ENCODE measurements at regions not wholly inside any gene's neighbourhood (a gene's known extent, or its start where the extent isn't known, plus 50 kb on each side); places are given as distances from the start of the nearest gene placed in this dataset.

- WGBS, 2 donors: 40 to 50% methylated on average over 3 of the region's 3 CpGs
- FAIRE-seq (no peak), ATAC-seq (no peak), DNase-seq (no peak)
- no peaks in the 10 kb centered on the region for H3K36me3 ChIP-seq
- no peak overlapping the region for H3K4me3 ChIP-seq
- intact Hi-C loops (cut with DNase I): no loop called here
- no peaks in the 10 kb centered on the region for H3K27me3 ChIP-seq
- H3K4me1 ChIP-seq: no peaks in the 10 kb centered on the region
- TF ChIP-seq, protein P1, sequence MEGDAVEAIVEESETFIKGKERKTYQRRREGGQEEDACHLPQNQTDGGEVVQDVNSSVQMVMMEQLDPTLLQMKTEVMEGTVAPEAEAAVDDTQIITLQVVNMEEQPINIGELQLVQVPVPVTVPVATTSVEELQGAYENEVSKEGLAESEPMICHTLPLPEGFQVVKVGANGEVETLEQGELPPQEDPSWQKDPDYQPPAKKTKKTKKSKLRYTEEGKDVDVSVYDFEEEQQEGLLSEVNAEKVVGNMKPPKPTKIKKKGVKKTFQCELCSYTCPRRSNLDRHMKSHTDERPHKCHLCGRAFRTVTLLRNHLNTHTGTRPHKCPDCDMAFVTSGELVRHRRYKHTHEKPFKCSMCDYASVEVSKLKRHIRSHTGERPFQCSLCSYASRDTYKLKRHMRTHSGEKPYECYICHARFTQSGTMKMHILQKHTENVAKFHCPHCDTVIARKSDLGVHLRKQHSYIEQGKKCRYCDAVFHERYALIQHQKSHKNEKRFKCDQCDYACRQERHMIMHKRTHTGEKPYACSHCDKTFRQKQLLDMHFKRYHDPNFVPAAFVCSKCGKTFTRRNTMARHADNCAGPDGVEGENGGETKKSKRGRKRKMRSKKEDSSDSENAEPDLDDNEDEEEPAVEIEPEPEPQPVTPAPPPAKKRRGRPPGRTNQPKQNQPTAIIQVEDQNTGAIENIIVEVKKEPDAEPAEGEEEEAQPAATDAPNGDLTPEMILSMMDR (IDR thresholded peaks at IDR 0.05): no peak
- no peaks in the 10 kb centered on the region for H3K9me3 ChIP-seq
- no peak overlapping the region for H3K27ac ChIP-seq
Measured at GRCh38 chr11:128345316-128345715, 242.0 kb downstream of the ETS1 start.

DNA sequence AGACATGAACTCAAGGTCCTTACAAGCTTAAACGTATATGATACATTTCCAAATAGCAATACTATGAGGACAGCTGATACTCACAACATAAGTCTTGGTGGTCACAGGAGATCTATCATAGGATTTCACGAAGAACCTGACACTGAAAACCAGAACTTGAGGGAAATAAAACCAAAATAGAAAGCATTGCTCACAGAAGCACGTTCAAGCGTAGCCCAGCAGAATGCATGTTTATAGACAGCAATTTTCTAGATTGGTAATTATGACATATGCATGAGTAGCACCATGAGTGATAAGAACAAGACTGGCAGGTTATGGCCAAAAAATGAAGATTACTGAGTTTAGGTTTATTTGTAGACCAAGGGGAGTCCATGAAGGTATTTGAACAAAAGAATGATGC, 243.5 kb downstream of the ETS1 start:
- TF ChIP-seq, protein P1 (IDR thresholded peaks at IDR 0.05): no peak
- no peak overlapping the region for H3K27ac ChIP-seq
- H3K36me3 ChIP-seq: no peaks in the 10 kb centered on the region
- FAIRE-seq (no peak), ATAC-seq (no peak), DNase-seq (no peak)
- H3K9me3 ChIP-seq: no peaks in the 10 kb centered on the region
- H3K4me3 ChIP-seq: no peak overlapping the region
- no peaks in the 10 kb centered on the region for H3K27me3 ChIP-seq
- 73 to 81% methylated on average over 4 of the region's 4 CpGs for WGBS, 2 donors
- H3K4me1 ChIP-seq: no peaks in the 10 kb centered on the region
- intact Hi-C loops (cut with DNase I): no loop called here

DNA sequence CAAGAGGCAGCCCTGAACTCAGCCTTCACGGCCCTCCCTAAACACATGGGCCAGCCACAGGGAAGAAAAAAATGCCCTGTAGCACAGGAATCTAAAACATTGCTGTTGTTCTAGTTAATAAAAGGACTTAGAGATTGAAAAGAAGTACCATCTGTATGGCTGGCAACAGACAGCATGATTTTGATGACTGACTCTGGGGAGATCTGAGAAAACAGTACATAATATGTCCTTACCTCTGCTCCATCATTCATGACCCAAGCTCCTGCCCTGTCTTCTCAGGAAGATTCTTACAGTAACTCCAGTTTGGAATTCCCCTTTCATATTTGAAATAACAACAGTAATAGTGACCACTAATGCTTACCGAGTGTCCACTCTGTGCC, 244.2 kb downstream of the ETS1 start:
- H3K36me3 ChIP-seq: no peaks in the 10 kb centered on the region
- intact Hi-C loops (cut with DNase I): no loop called here
- no peak overlapping the region for H3K4me3 ChIP-seq
- H3K27ac ChIP-seq: no peak overlapping the region
- no peaks in the 10 kb centered on the region for H3K9me3 ChIP-seq
- DNase-seq (no peak), FAIRE-seq (no peak), ATAC-seq (no peak)
- H3K4me1 ChIP-seq: no peaks in the 10 kb centered on the region
- H3K27me3 ChIP-seq: no peaks in the 10 kb centered on the region
- WGBS, 2 donors: 78 to 86% methylated on average over 2 of the region's 2 CpGs
- TF ChIP-seq, protein P1 (IDR thresholded peaks at IDR 0.05): no peak

- WGBS, 2 donors: 67 to 72% methylated on average over 7 of the region's 7 CpGs
- TF ChIP-seq, protein P1 (IDR thresholded peaks at IDR 0.05): no peak
Measured at GRCh38 chr11:128342511-128343134, 244.7 kb downstream of the ETS1 start.

More at GRCh38 chr11:128342511-128343134, 244.7 kb downstream of the ETS1 start:
- Histone ChIP-seq H3K27me3 (no peaks in the 10 kb centered on the region), H3K4me3 (no peak overlapping the region), H3K36me3 (no peaks in the 10 kb centered on the region), H3K4me1 (no peaks in the 10 kb centered on the region), H3K9me3 (no peaks in the 10 kb centered on the region), H3K27ac (no peak overlapping the region)
- FAIRE-seq: no peak
- ATAC-seq: peak in 3 of 4 donors; percentile 83 to 89 (median 84)
- intact Hi-C loops (cut with DNase I): no loop called here
- no peak for DNase-seq

Measured in pancreas (tissue), 10 donors.